HG03175 (cell line): ENCODE measurements at regions not wholly inside any gene's neighbourhood (a gene's known extent, or its start where the extent isn't known, plus 50 kb on each side); places are given as distances from the start of the nearest gene placed in this dataset.
"Not testable (repeated sequence)": the region's sequence is repeated elsewhere in the genome, so short reads cannot be mapped to it uniquely, and the experiment has no call there.

Experiments used
- ATAC-seq: cut with Tn5 transposase; IDR thresholded peaks from one replicate; pipeline ENCODE4 v1.9.1; 2021; ENCODE audit warnings: mild to moderate bottlenecking, moderate library complexity; ENCODE audit not compliant: unreplicated experiment

GRCh38 chr13:80527400-80527799 is 186.5 kb upstream of the SPRY2 start:
- ATAC-seq = no peak

DNA sequence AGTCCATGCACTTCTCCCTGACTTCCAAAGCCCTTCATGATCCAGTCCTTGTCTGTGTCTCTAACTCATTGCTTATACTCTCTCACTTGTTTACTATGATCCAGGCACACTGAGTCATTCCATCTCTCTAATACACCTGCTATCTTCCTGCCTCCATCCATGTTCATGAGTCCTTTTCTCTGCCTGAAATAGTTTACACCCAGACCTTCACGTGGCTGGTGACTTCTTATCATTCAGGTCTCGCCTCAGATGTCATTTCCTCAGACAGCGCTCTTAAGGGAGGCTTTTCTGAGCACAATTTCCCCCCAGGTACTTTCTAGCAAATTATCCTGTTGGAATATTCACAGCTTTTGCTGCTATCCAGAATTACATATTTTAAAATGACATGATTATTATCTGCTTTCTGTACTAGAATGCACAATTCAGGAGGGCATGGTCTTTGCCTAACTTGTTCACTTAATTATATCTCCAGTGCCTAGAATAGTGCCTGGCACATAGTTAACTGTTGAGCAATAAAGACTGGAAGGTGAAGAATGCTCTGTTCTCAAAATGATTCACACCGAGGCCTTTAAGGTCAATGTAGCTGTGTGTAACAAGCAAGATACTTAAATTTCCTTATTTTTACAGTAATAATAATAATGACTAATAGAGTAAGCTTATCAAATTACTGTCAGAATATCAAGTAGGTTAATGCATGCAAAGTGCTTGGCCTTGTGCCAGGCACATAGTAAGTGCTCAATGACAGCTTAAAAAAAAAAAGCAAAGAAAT is 183.7 kb upstream of the SPRY2 start:
- no peak for ATAC-seq

- no peak for ATAC-seq
These were observed 182.2 kb upstream of the SPRY2 start for GRCh38 chr13:80523134-80523533.

DNA sequence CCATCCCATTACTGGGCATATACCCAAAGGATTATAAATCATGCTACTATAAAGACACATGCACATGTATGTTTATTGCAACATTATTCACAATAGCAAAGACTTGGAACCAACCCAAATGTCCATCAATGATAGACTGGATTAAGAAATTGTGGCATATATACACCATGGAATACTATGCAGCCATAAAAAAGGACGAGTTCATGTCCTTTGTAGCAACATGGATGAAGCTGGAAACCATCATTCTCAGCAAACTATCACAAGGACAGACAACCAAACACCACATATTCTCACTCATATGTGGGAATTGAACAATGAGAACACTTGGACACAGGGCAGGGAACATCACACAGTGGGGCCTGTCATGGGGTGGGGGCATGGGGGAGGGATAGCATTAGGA is 181.5 kb upstream of the SPRY2 start:
- not testable (repeated sequence) for ATAC-seq

- no peak for ATAC-seq
These were observed 176.0 kb upstream of the SPRY2 start for GRCh38 chr13:80516818-80517348.

GRCh38 chr13:80515296-80515695 is 174.4 kb upstream of the SPRY2 start:
- no peak for ATAC-seq

DNA sequence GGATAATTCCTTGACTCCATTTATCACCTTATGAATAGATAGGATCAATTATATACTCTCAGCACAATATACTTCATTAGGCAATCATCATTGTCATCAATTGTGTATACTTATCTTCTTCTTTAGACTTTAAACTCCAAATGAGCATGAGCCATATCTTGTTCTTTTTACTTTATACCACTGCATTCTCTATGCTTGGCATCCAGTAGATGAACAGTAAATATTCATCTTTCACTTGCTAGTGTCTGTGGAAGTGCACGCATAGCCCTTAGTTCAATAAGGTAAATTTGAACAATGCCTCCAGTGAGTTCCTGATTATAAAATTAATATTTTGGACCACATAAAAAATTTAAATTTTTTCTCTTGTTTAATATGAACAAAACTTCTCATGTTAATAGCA is 172.3 kb upstream of the SPRY2 start:
- ATAC-seq = no peak

DNA sequence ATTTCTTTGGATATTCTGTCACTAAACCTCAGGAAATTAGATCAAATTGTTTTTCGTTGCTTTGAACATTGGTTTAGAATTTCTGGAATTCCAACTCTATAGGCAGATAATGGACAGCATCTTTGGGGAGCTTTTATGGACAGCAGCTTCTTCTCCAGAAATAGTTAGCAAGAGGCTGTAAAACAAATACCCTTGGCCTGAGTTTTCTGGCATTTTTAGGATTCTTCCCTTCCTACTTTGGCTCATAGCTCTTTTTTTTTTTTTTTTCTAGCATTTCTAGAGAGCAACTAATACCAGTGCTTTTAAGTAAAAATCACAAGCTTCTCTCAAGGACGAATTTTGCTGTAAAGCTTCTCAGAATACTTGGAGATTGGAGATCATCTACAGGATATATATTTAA is 169.8 kb upstream of the SPRY2 start:
- ATAC-seq = no peak

- ATAC-seq = no peak
These were observed 168.3 kb upstream of the SPRY2 start for GRCh38 chr13:80509264-80509663.

- ATAC-seq = no peak
These were observed 167.1 kb upstream of the SPRY2 start for GRCh38 chr13:80508031-80508430.

GRCh38 chr13:80504453-80504852 is 163.5 kb upstream of the SPRY2 start:
- no peak for ATAC-seq

DNA sequence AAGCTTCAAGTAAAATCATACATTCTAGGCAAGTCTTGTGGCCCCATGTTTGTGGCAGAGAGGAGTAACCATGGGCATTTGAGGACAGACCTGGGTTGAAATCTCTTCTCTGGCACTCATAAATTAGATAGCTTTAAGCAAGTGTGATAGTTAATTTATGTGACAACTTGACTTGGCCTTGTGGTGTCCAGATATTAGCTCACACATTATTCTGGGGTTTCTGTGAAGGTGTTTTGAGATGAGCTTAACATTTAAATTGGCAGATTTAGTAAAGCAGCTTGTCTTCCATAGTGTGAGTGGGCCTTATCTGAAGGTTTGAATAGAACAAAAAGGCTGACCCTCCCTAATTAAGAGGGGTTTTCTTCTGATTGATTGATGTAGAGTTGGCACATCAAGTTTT is 161.4 kb upstream of the SPRY2 start:
- no peak for ATAC-seq

GRCh38 chr13:80501556-80501955 is 160.6 kb upstream of the SPRY2 start:
- no peak for ATAC-seq

DNA sequence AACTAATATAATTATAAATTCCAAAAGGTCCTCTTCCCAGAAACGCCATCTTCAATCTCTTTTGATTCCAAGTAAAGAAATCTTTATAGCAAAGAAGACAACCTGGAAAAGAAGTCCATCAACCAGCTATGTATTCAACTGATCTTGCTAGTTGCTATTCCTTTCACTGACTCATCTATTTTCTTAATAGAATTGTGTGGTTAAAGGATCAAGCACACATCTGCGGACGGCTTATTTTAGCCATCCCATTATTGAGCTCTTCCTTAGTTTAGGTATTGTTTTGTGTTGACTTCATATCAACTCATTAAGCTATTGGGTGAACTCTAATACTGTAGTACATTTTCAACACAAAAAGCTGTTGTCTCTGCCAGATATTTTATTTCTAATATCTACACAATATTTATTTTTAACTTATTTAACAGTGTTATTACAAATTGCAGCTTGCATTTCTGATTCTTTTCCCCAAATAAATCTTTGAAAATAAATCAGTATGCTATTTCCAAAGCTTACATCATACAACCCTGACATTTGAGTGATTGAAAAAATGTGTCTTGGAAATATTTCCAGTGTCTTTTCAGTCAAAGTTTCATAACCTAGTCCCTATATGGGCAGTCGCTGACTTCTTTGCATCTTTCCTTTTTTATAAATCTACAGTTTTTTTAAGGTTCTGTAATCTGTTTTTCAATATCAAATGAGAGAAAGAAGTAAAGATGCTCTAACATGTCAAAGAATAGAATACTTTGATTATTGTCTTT is 158.8 kb upstream of the SPRY2 start:
- no peak for ATAC-seq

GRCh38 chr13:80498433-80498832 is 157.5 kb upstream of the SPRY2 start:
- no peak for ATAC-seq

GRCh38 chr13:80497978-80498377 is 157.1 kb upstream of the SPRY2 start:
- no peak for ATAC-seq

DNA sequence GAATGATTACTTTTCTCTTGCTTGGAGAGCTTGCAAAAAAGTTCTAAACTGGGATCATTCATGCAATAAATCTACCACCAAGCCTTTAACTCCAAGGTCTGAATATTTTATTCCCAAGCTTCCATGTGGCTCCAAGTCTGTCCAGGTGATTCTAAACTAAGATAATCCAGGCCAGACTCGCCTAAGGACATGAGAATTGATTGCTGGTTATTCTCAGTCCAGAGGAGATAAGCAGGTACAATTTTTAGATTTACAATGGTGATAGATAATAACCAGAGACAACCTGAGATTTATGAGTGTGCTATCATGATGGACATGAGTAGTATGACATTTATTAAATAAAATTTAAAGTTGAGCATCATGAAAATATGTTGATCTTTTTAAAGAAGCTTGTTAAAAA is 156.5 kb upstream of the SPRY2 start:
- no peak for ATAC-seq

DNA sequence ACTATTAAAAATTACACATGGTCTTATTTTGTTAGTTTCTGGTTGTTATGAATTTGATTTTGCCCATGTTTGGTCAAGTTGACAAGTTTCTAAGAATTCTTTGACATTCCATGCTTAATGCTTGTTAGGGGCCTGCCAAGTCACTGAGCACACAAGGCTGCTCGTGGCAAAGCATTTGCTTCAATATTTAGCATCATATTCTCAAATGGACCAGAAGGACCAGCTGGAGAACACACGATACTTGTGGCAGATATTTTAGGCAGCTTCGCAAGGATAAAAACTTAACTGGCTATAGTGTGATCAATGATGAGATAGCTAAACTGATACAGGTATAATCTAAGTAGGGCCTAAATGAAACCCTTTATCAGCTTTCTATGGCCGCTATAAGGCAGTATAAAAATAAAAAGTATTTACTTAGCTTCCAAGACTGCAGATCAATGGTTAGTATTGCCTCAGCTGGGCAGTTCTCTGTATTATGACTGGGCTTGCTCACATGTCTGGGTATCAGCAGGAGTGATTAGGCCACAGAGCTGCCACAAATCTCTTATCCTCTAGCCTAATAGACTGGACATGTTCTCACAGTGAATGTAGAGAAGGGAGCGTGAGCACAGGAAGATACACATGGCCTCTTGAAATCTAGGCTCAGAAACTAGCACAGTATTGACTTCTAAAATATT is 155.9 kb upstream of the SPRY2 start:
- ATAC-seq = no peak

- not testable (repeated sequence) for ATAC-seq
These were observed 149.6 kb upstream of the SPRY2 start for GRCh38 chr13:80490491-80490943.

DNA sequence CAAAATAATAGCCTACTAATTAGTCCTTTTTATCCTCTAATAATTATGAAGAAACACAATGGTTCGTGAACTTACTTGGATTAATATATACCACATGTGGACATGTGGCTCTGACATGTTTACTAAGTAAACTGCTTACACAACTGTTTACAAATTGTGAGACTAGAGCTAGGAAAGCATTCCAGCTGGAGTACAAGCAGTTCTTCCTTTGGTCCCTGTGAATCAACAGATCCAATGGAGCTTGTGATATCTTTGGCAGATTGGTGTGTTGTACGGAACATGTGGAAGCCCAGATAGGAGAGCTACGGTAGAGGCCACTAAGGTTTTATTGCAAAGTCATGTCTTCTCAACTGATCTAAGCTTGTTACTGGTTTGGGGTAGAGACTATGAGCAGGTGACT is 145.5 kb upstream of the SPRY2 start:
- ATAC-seq = no peak

DNA sequence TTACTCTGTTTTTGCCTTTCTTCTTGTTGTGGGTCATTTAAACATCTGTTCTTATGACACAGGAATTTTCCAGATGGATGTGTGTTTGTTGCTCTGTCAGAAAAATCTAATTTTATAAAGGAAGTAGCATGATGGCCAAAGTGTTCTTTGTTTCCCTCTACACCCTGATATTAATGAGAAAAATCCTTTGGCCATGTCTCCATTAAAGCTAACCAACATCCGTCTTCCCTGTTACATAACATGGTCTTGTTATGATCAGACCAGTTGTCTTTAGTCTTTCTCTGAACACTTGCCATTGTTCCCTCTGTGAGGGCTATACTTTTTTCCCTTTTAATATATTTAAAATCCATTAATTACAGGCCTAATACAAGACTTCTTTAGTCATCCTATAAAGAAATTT is 142.2 kb upstream of the SPRY2 start:
- ATAC-seq = no peak

- ATAC-seq = no peak
These were observed 140.7 kb upstream of the SPRY2 start for GRCh38 chr13:80481588-80481987.
